ENCODE measurements at regions not wholly inside any gene's neighbourhood (a gene's known extent, or its start where the extent isn't known, plus 50 kb on each side); places are given as distances from the start of the nearest gene placed in this dataset.

DNA sequence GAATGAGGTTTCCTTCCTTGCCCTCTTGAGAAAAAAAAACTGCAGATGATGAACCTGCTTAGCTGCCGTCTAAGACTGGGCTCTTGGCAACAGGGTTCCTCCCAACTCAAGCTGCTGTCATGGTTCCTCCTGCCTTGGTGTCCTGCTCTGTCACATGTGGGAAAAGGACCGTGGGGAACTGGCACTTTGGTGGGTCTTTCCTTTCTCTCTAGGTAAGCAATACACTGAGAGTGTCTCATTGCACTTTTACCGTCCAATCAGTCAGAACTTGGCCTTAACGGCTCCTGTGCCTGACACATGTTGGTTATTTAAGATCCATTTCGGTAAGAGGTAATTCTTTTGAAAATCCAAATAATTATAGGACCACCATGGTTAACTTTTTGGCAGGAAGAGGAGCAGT lies 60.8 kb upstream of the RNF152 start:
- WGBS, 2 donors, result 79 to 85% methylated on average over 5 of the region's 5 CpGs
- no peak overlapping the region for H3K27ac ChIP-seq
- H3K36me3 ChIP-seq, result no peaks in the 10 kb centered on the region
- H3K9me3 ChIP-seq, result no peaks in the 10 kb centered on the region
- H3K4me1 ChIP-seq, result peaks cover 0 to 9% (median 0%) of the 10 kb centered on the region in 9 donors
- H3K4me3 ChIP-seq, result no peak overlapping the region
- intact Hi-C loops (cut with DNase I), result no loop called here
- no peak for ATAC-seq
- DNase-seq, result no peak
- TF ChIP-seq, protein P1, sequence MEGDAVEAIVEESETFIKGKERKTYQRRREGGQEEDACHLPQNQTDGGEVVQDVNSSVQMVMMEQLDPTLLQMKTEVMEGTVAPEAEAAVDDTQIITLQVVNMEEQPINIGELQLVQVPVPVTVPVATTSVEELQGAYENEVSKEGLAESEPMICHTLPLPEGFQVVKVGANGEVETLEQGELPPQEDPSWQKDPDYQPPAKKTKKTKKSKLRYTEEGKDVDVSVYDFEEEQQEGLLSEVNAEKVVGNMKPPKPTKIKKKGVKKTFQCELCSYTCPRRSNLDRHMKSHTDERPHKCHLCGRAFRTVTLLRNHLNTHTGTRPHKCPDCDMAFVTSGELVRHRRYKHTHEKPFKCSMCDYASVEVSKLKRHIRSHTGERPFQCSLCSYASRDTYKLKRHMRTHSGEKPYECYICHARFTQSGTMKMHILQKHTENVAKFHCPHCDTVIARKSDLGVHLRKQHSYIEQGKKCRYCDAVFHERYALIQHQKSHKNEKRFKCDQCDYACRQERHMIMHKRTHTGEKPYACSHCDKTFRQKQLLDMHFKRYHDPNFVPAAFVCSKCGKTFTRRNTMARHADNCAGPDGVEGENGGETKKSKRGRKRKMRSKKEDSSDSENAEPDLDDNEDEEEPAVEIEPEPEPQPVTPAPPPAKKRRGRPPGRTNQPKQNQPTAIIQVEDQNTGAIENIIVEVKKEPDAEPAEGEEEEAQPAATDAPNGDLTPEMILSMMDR (IDR thresholded peaks at IDR 0.05), result no peak
- no peaks in the 10 kb centered on the region for H3K27me3 ChIP-seq

DNA sequence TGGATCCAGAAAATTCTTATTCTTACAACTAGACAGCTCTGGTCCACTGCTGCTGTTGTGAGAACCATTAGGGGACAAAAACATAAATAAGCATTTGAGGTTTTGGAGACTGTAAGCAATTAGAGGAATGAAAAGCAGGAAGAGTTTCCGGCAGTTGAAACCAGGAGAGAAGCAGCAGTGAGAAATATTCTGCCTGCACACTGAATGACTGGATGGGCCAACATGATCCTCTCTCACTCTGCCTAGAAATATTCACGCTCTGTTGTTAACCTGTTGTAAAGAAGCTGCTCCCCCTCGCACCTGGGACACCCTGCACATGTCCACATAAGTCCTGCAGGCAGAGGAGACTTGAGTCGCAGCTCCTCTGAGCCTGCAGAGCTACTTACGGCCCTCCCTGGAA lies 60.4 kb upstream of the RNF152 start:
- TF ChIP-seq, protein P1 (IDR thresholded peaks at IDR 0.05), result no peak
- Histone ChIP-seq H3K27ac (no peak overlapping the region), H3K27me3 (no peaks in the 10 kb centered on the region), H3K4me3 (no peak overlapping the region), H3K9me3 (no peaks in the 10 kb centered on the region), H3K36me3 (no peaks in the 10 kb centered on the region), H3K4me1 (peaks cover 0 to 9% (median 0%) of the 10 kb centered on the region in 9 donors)
- intact Hi-C loops (cut with DNase I), result no loop called here
- no peak for DNase-seq
- WGBS, 2 donors, result 91% methylated on average over 5 of the region's 5 CpGs
- ATAC-seq, result no peak

DNA sequence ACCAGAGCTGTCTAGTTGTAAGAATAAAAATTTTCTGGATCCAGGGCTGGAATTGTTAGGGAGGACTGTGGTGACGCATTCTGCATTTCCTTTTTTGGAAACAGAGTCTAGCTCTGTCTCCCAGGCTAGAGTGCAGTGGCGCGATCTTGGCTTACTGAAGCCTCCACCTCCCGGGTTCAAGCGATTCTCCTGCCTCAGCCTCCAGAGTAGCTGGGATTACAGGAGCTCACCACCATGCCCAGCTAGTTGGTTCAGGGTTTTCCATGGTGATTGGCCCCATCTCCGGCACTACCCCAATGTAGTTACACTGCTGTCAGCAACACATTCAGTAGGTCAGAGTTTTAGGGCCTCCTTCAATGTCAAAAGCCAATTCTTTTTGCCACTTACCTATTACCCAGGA lies 58.6 kb upstream of the RNF152 start:
- ATAC-seq (no peak), DNase-seq (no peak)
- intact Hi-C loops (cut with DNase I), result no loop called here
- peaks cover 0 to 9% (median 0%) of the 10 kb centered on the region in 9 donors for H3K4me1 ChIP-seq
- no peaks in the 10 kb centered on the region for H3K36me3 ChIP-seq
- H3K27ac ChIP-seq, result no peak overlapping the region
- TF ChIP-seq, protein P1 (IDR thresholded peaks at IDR 0.05), result no peak
- WGBS, 2 donors, result 96 to 97% methylated on average over 6 of the region's 6 CpGs
- no peaks in the 10 kb centered on the region for H3K27me3 ChIP-seq
- no peaks in the 10 kb centered on the region for H3K9me3 ChIP-seq
- H3K4me3 ChIP-seq, result no peak overlapping the region

GRCh38 chr18:61950371-61950770 lies 57.6 kb upstream of the RNF152 start:
- no peak for ATAC-seq
- no peak for DNase-seq
- intact Hi-C loops (cut with DNase I), result no loop called here
- no peak overlapping the region for H3K4me3 ChIP-seq
- H3K4me1 ChIP-seq, result peaks cover 0 to 9% (median 0%) of the 10 kb centered on the region in 9 donors
- H3K27ac ChIP-seq, result no peak overlapping the region
- no peaks in the 10 kb centered on the region for H3K27me3 ChIP-seq
- H3K36me3 ChIP-seq, result no peaks in the 10 kb centered on the region
- 45 to 54% methylated on average over 3 of the region's 3 CpGs for WGBS, 2 donors
- H3K9me3 ChIP-seq, result no peaks in the 10 kb centered on the region
- TF ChIP-seq, protein P1 (IDR thresholded peaks at IDR 0.05), result no peak

Data from heart right ventricle (tissue), 16 donors.